ENCODE measurements at regions not wholly inside any gene's neighbourhood (a gene's known extent, or its start where the extent isn't known, plus 50 kb on each side); places are given as distances from the start of the nearest gene placed in this dataset.

GRCh38 chr12:58064666-58065065 is 123.3 kb downstream of the ATP23 start:
- TF ChIP-seq CTCF (conservative IDR thresholded peaks at IDR 0.05; ENCODE audit: low read depth, low read length): no peak
- TF ChIP-seq MXI1 (IDR thresholded peaks at IDR 0.05; ENCODE audit: borderline replicate concordance, low read depth, low read length): no peak
- TF ChIP-seq ELK1 (IDR thresholded peaks at IDR 0.05; ENCODE audit: borderline replicate concordance, low read depth, low read length): no peak
- no peak for TF ChIP-seq CEBPB (IDR thresholded peaks at IDR 0.05; ENCODE audit: low read depth, low read length)
- no peak for TF ChIP-seq POLR2A (IDR thresholded peaks at IDR 0.05; ENCODE audit: low read depth, low read length)
- no peak for TF ChIP-seq MAFK (IDR thresholded peaks at IDR 0.05; ENCODE audit: low read depth, low read length)
